ENCODE measurements at regions not wholly inside any gene's neighbourhood (a gene's known extent, or its start where the extent isn't known, plus 50 kb on each side); places are given as distances from the start of the nearest gene placed in this dataset.

- H3K4me3 ChIP-seq (ENCODE audit: low read depth, low read length): no peak overlapping the region
- TF ChIP-seq, protein P1, sequence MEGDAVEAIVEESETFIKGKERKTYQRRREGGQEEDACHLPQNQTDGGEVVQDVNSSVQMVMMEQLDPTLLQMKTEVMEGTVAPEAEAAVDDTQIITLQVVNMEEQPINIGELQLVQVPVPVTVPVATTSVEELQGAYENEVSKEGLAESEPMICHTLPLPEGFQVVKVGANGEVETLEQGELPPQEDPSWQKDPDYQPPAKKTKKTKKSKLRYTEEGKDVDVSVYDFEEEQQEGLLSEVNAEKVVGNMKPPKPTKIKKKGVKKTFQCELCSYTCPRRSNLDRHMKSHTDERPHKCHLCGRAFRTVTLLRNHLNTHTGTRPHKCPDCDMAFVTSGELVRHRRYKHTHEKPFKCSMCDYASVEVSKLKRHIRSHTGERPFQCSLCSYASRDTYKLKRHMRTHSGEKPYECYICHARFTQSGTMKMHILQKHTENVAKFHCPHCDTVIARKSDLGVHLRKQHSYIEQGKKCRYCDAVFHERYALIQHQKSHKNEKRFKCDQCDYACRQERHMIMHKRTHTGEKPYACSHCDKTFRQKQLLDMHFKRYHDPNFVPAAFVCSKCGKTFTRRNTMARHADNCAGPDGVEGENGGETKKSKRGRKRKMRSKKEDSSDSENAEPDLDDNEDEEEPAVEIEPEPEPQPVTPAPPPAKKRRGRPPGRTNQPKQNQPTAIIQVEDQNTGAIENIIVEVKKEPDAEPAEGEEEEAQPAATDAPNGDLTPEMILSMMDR (IDR thresholded peaks at IDR 0.05; ENCODE audit: low read depth, low read length): no peak
Observed at GRCh38 chr1:217228689-217229088, 402.2 kb downstream of the GPATCH2 start.

- TF ChIP-seq, protein P1 (IDR thresholded peaks at IDR 0.05; ENCODE audit: low read depth, low read length): no peak
- no peak overlapping the region for H3K4me3 ChIP-seq (ENCODE audit: low read depth, low read length)
Observed at GRCh38 chr1:217224201-217224600, 406.7 kb downstream of the GPATCH2 start.

DNA sequence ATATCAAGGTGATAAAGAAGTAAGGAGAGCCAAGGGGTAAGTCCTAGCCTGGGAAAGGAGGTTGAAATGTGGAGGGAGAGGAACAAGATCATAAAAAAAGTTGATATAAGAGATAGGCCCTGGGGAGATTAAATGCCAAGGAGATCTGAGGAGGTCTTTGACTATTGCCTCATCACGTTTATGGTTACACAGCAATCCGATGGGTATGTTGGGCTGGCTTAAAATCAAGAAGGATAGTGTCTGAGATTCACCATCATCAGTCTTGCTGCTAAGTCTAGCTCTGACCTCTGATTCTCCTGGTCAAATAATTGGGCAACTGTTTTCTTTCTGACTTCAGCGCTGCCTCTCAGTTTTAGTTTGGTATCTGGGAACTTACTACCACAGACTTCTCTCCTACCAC, 416.3 kb downstream of the GPATCH2 start:
- TF ChIP-seq, protein P1 (IDR thresholded peaks at IDR 0.05; ENCODE audit: low read depth, low read length): no peak
- H3K4me3 ChIP-seq (ENCODE audit: low read depth, low read length): no peak overlapping the region

GRCh38 chr1:217211486-217211885, 419.4 kb downstream of the GPATCH2 start:
- TF ChIP-seq, protein P1 (IDR thresholded peaks at IDR 0.05; ENCODE audit: low read depth, low read length): no peak
- no peak overlapping the region for H3K4me3 ChIP-seq (ENCODE audit: low read depth, low read length)

DNA sequence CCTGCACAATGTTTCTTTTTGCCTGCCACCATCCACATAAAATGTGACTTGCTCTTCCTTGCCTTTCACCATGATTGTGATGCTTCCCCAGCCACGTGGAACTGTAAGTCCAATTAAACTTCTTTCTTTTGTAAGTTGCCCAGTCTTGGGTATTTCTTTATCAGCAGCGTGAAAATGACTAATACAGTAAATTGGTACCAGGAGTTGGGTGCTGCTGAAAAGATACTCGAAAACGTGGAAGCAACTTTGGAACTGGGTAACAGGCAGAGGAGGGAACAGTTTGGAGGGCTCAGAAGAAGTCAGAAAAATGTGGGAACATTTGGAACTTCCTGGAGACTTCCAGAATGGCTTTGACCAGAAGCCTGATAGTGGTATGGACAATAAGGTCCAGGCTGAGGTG, 425.3 kb downstream of the GPATCH2 start:
- H3K4me3 ChIP-seq (ENCODE audit: low read depth, low read length): no peak overlapping the region
- TF ChIP-seq, protein P1 (IDR thresholded peaks at IDR 0.05; ENCODE audit: low read depth, low read length): no peak

DNA sequence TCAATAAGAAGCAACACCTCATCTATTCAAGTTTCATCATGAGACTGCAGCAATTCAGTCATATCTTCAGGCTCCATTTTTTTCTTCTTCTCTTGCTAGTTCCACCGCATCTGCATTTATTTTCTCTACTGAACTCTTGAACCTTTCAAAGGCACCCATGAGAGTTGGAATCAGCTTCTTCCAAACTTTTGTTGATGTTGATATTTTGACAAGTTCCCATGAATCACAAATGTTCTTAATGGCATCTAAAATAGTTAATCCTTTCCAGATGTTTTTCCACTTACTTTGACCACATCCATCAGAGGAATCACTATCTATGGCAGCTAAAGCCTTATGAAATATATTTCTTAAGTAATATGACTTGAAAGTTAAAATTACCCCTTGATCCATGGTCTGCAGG, 434.3 kb downstream of the GPATCH2 start:
- H3K4me3 ChIP-seq (ENCODE audit: low read depth, low read length): no peak overlapping the region
- TF ChIP-seq, protein P1 (IDR thresholded peaks at IDR 0.05; ENCODE audit: low read depth, low read length): no peak

DNA sequence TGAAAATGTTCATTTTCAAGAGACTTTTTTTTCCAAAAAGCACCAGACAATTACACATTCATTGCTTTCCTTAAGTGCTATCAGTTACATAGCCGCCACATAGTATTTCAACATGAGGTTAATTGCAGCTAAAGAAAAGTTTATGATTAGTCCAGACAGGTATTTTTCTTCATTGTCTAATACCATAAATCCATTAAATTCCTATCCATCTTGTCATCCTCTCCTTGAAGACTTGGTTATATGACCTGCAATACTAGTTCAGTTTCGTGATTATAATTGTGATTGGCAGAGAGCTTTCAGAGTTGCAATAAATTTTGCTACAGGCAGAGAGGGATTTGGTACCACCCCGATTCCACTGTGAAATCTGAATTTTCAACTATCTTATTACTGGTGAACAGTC, 437.7 kb downstream of the GPATCH2 start:
- TF ChIP-seq, protein P1 (IDR thresholded peaks at IDR 0.05; ENCODE audit: low read depth, low read length): no peak
- no peak overlapping the region for H3K4me3 ChIP-seq (ENCODE audit: low read depth, low read length)

All from WI38 (cell line).